Esophagus squamous epithelium (tissue), 5 donors: ENCODE measurements at regions not wholly inside any gene's neighbourhood (a gene's known extent, or its start where the extent isn't known, plus 50 kb on each side); places are given as distances from the start of the nearest gene placed in this dataset.

Experiments
- DNase-seq: peaks from one replicate; lab custom pipeline; 2025; lab: John Stamatoyannopoulos, UW
- H3K27ac ChIP-seq, 4 donors: fragments of 200-600 bp; sonication (generic); one replicate each; pipeline ENCODE4 v1.5.1; 2016 to 2019; ENCODE audit warnings: mild to moderate bottlenecking in 1 of 4
- H3K27me3 ChIP-seq, 4 donors: fragments of 200-600 bp; sonication (generic); 1 replicate in 3 of 4; 2 replicates in 1 of 4; pipeline versions ENCODE4 v1.5.1 to v1.6.0; 2017 to 2021; ENCODE audit warnings: antibody characterized with exemption in 1 of 4
- H3K36me3 ChIP-seq, 3 donors: fragments of 200-600 bp; sonication (generic); one replicate each; pipeline ENCODE4 v1.5.1; 2016 to 2019
- H3K4me1 ChIP-seq, 3 donors: fragments of 200-600 bp; sonication (generic); one replicate each; pipeline ENCODE4 v1.5.1; 2017 to 2019
- H3K4me3 ChIP-seq, 4 donors: fragments of 200-600 bp; sonication (generic); 1 replicate in 3 of 4; 2 replicates in 1 of 4; pipeline ENCODE4 v1.5.1; 2016 to 2019; ENCODE audit warnings: mild to moderate bottlenecking in 2 of 4, moderate library complexity in 1 of 4
- H3K9me3 ChIP-seq, 3 donors: fragments of 200-600 bp; sonication (generic); one replicate each; pipeline ENCODE4 v1.5.1; 2016 to 2019
- POLR2A ChIP-seq, 4 donors: fragments of 450-650 bp; IDR thresholded peaks; one replicate each; pipeline ENCODE4 v1.6.1; 2017; ENCODE audit warnings: antibody characterized with exemption in 4 of 4, mild to moderate bottlenecking in 4 of 4, moderate library complexity in 3 of 4
- WGBS, 2 donors: methylation state at CpG; one replicate each; pipeline ENCODE4 v1.1.5; 2018; 5-methylcytosine and 5-hydroxymethylcytosine counted together
- intact Hi-C: fragments of 100-400 bp; cut with DNase I; formaldehyde crosslinking; loops from one replicate; pipeline ENCODE4 v1.15.0; 2022
- TF ChIP-seq, protein P1 (sequence below), 6 experiments: fragments of 450-650 bp in 4 of 6; fragments of 200-600 bp in 2 of 6; sonication (generic) in 2 of 6; IDR thresholded peaks; one replicate each; pipeline ENCODE4 v1.5.1; 2016 to 2019; ENCODE audit warnings: antibody characterized with exemption in 6 of 6, mild to moderate bottlenecking in 4 of 6, moderate library complexity in 4 of 6
- donor health status: DM: yes; HTN: yes; CAD: no.

DNA sequence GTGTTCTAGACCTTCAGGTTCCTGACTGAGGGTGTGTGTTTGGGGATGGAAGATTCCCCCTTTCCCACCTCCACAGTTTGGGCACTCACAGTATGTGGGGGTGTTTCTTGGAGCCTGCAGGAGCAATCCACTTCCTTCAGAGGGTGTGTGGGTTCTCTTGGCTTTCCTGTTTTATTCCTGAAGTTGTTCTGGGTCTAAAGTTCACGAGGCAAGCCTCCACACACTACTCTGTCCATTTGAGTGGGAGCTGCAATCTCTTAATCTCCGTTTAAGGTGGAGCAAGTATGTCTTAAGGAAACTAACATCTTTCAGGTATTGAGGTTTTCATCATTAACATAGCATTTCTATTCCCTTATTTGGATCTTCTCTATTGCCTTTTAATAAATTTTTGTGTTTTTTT is 141.8 kb downstream of the TENT5C start:
- H3K36me3 ChIP-seq: no peaks in the 10 kb centered on the region
- no peaks in the 10 kb centered on the region for H3K9me3 ChIP-seq
- DNase-seq: no peak
- TF ChIP-seq, protein P1, sequence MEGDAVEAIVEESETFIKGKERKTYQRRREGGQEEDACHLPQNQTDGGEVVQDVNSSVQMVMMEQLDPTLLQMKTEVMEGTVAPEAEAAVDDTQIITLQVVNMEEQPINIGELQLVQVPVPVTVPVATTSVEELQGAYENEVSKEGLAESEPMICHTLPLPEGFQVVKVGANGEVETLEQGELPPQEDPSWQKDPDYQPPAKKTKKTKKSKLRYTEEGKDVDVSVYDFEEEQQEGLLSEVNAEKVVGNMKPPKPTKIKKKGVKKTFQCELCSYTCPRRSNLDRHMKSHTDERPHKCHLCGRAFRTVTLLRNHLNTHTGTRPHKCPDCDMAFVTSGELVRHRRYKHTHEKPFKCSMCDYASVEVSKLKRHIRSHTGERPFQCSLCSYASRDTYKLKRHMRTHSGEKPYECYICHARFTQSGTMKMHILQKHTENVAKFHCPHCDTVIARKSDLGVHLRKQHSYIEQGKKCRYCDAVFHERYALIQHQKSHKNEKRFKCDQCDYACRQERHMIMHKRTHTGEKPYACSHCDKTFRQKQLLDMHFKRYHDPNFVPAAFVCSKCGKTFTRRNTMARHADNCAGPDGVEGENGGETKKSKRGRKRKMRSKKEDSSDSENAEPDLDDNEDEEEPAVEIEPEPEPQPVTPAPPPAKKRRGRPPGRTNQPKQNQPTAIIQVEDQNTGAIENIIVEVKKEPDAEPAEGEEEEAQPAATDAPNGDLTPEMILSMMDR (IDR thresholded peaks at IDR 0.05): no peak
- no peak for TF ChIP-seq POLR2A (IDR thresholded peaks at IDR 0.05)
- no peaks in the 10 kb centered on the region for H3K27me3 ChIP-seq
- no peak overlapping the region for H3K4me3 ChIP-seq
- intact Hi-C loops: no loop called here
- no peaks in the 10 kb centered on the region for H3K4me1 ChIP-seq
- WGBS, 2 donors: 76 to 84% methylated on average over 2 of the region's 2 CpGs
- no peak overlapping the region for H3K27ac ChIP-seq

DNA sequence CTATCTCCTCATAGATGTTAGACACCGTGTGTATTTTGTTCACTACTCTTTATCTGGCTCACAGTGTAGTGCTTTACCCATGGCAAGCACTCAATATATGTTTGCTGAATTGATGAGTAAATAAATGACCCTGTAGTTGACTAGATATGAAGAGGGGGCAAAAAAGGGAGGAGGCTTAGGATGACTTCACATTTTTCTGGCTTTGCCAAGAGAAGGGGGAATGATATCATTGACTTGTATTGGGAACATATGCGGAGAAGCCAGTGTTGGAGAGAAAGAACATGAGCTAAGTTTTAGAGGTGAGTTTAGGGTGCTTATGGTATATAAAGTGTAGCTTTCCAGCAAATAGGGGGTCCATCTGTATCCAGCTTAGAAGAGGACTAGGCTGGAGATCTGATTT is 145.5 kb downstream of the TENT5C start:
- no peak for TF ChIP-seq POLR2A (IDR thresholded peaks at IDR 0.05)
- TF ChIP-seq, protein P1 (IDR thresholded peaks at IDR 0.05): no peak
- WGBS, 2 donors: 82 to 88% methylated on average over 2 of the region's 2 CpGs

DNA sequence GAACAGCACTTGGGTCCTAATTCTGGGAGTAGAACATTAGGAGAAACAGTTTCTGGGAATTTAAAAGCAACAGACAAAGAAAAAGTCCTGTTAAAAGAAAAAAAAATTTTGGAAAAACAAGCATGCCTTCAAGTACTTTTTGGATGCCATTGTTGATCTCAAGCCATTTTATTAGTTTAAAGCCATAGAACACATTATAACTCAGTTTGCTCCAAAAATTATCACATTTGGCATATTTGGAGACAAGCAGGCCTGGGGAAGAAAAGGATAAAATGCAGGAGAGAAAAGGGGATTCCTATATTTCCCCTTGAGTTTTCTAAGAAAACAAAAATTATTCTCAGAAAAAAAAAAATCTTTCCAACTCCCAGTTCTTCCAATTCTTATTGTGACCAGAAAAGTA is 146.8 kb downstream of the TENT5C start:
- Histone ChIP-seq H3K27me3 (peaks cover 0 to 10% (median 0%) of the 10 kb centered on the region in 4 donors), H3K9me3 (no peaks in the 10 kb centered on the region), H3K27ac (no peak overlapping the region), H3K4me1 (peaks cover 0 to 7% (median 0%) of the 10 kb centered on the region in 3 donors), H3K36me3 (no peaks in the 10 kb centered on the region), H3K4me3 (no peak overlapping the region)
- intact Hi-C loops: no loop called here
- DNase-seq: no peak
- no peak for TF ChIP-seq POLR2A (IDR thresholded peaks at IDR 0.05)
- TF ChIP-seq, protein P1 (IDR thresholded peaks at IDR 0.05): no peak

More for the DNA sequence above, 145.5 kb downstream of the TENT5C start:
- H3K4me3 ChIP-seq: no peak overlapping the region
- intact Hi-C loops: no loop called here
- no peak for DNase-seq
- no peak overlapping the region for H3K27ac ChIP-seq
- H3K27me3 ChIP-seq: peaks cover 0 to 10% (median 0%) of the 10 kb centered on the region in 4 donors
- H3K36me3 ChIP-seq: no peaks in the 10 kb centered on the region
- H3K9me3 ChIP-seq: no peaks in the 10 kb centered on the region
- peaks cover 0 to 7% (median 0%) of the 10 kb centered on the region in 3 donors for H3K4me1 ChIP-seq

DNA sequence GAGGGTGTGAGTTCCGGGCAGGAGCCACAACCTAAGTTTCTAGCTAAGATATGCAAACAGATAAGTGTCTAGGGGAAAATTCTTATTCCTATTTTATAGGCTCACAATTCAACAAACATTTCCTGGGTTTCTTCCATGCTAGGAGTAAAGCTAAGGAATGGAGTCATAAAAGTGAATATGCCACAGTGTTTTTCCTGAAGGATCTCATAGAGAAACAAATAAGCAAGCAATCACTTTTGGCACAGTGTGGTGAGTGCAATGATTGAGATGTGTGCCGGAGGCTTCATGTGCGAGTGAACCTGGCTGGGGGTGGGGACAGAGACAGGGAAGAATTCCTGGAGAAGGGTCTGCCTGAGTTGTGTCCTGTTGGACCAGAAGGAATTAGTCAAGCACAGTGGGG is 147.4 kb downstream of the TENT5C start:
- Histone ChIP-seq H3K36me3 (no peaks in the 10 kb centered on the region), H3K27me3 (peaks cover 0 to 10% (median 0%) of the 10 kb centered on the region in 4 donors), H3K4me3 (no peak overlapping the region), H3K4me1 (peaks cover 0 to 7% (median 0%) of the 10 kb centered on the region in 3 donors), H3K27ac (no peak overlapping the region), H3K9me3 (no peaks in the 10 kb centered on the region)
- DNase-seq: no peak
- intact Hi-C loops: no loop called here
- WGBS, 2 donors: 79 to 88% methylated on average over 2 to 3 of the region's 3 CpGs
- no peak for TF ChIP-seq POLR2A (IDR thresholded peaks at IDR 0.05)
- TF ChIP-seq, protein P1 (IDR thresholded peaks at IDR 0.05): no peak

DNA sequence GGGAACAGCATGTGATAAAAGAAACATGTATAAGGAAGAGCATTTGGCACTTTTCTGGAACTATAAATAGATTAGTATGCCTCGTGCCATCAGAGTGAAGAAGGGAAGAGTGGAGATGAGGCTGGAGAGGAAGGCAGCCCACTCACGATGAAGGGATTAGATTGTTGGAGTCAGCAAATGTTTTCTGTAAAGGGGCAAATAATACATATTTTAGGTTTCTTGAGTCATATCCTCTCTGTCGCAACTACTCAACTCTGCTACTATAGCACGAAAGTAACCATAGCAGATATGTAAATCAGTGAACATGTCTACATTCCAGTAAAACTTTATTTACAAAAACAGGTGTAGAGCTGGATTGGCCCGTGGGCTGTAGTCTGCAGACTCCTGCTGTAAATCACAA is 147.8 kb downstream of the TENT5C start:
- 11 to 27% methylated on average over 5 of the region's 5 CpGs for WGBS, 2 donors
- TF ChIP-seq POLR2A (IDR thresholded peaks at IDR 0.05): no peak
- TF ChIP-seq, protein P1 (IDR thresholded peaks at IDR 0.05): no peak
- intact Hi-C loops: no loop called here
- Histone ChIP-seq H3K27me3 (peaks cover 0 to 10% (median 0%) of the 10 kb centered on the region in 4 donors), H3K4me1 (peaks cover 0 to 9% (median 3%) of the 10 kb centered on the region in 3 donors), H3K27ac (no peak overlapping the region), H3K4me3 (peak overlapping the region in 1 of 4 donors; percentile 27), H3K36me3 (no peaks in the 10 kb centered on the region), H3K9me3 (no peaks in the 10 kb centered on the region)
- no peak for DNase-seq
